ENCODE measurements at regions not wholly inside any gene's neighbourhood (a gene's known extent, or its start where the extent isn't known, plus 50 kb on each side); places are given as distances from the start of the nearest gene placed in this dataset.

- TF ChIP-seq SMC3 (IDR thresholded peaks at IDR 0.05; ENCODE audit: low read depth, low read length) (no peak), MAX (IDR thresholded peaks at IDR 0.05; ENCODE audit: low read depth) (no peak), CTCF (IDR thresholded peaks at IDR 0.05) (no peak), CHD2 (IDR thresholded peaks at IDR 0.05; ENCODE audit: low read length, partially characterized antibody) (no peak), POLR2AphosphoS5 (IDR thresholded peaks at IDR 0.05; ENCODE audit: low read depth, low read length) (no peak), USF2 (IDR thresholded peaks at IDR 0.05; ENCODE audit: borderline replicate concordance, low read depth, low read length) (no peak), RAD21 (IDR thresholded peaks at IDR 0.05; ENCODE audit: low read length) (no peak), YY1 (IDR thresholded peaks at IDR 0.05; ENCODE audit: low read depth) (no peak), PBX3 (IDR thresholded peaks at IDR 0.05) (no peak), FOXJ3 (CRISPR knock-in tag; IDR thresholded peaks at IDR 0.05) (no peak), RCOR1 (IDR thresholded peaks at IDR 0.05; ENCODE audit: low read length) (no peak), EZH2phosphoT487 (IDR thresholded peaks at IDR 0.05; ENCODE audit: borderline replicate concordance, low read depth) (no peak)
These were observed 758.2 kb upstream of the NDST4 start for GRCh38 chr4:115871596-115871995.
